ENCODE measurements at regions not wholly inside any gene's neighbourhood (a gene's known extent, or its start where the extent isn't known, plus 50 kb on each side); places are given as distances from the start of the nearest gene placed in this dataset.

- no peak for TF ChIP-seq CTCF (IDR thresholded peaks at IDR 0.05)
- TF ChIP-seq POLR2A (IDR thresholded peaks at IDR 0.05): no peak
Measured at GRCh38 chr18:2459886-2460285, 111.4 kb downstream of the METTL4 start.

Data from sigmoid colon (tissue), 3 donors.